H9 (cell line): ENCODE measurements at regions not wholly inside any gene's neighbourhood (a gene's known extent, or its start where the extent isn't known, plus 50 kb on each side); places are given as distances from the start of the nearest gene placed in this dataset.

ENCODE experiments used
- DNase-seq: peaks from one replicate; pipeline ENCODE4 v3.0.0-alpha.2; 2017
- H2AFZ ChIP-seq: one replicate; pipeline ENCODE4 v1.6.1; 2013; ENCODE audit warnings: mild to moderate bottlenecking, low read length, control low read depth, moderate library complexity
- H2AK5ac ChIP-seq: 2 replicates; pipeline ENCODE4 v1.6.1; 2013; ENCODE audit warnings: low read length, control low read depth, mixed read lengths; ENCODE audit not compliant: insufficient read length
- H2BK120ac ChIP-seq: one replicate; pipeline ENCODE4 v1.6.1; 2013; ENCODE audit warnings: low read depth, mild to moderate bottlenecking, low read length, control low read depth, inconsistent platforms; ENCODE audit not compliant: poor library complexity, severe bottlenecking
- H2BK12ac ChIP-seq: 2 replicates; pipeline ENCODE4 v1.6.1; 2013; ENCODE audit warnings: low read length, control low read depth, mixed read lengths, low read depth; ENCODE audit not compliant: insufficient read length
- H2BK15ac ChIP-seq: 2 replicates; pipeline ENCODE4 v1.6.1; 2013; ENCODE audit warnings: low read depth, low read length, control low read depth
- H2BK20ac ChIP-seq: one replicate; pipeline ENCODE4 v1.6.1; 2013; ENCODE audit warnings: low read depth, mild to moderate bottlenecking, low read length, control low read depth, inconsistent platforms; ENCODE audit not compliant: poor library complexity, severe bottlenecking
- H2BK5ac ChIP-seq: 2 replicates; pipeline ENCODE4 v1.6.1; 2013; ENCODE audit warnings: low read length, control low read depth, mixed read lengths; ENCODE audit not compliant: insufficient read length
- H3K14ac ChIP-seq: 2 replicates; pipeline ENCODE4 v1.6.1; 2013; ENCODE audit warnings: low read length, control low read depth; ENCODE audit not compliant: insufficient read depth
- H3K18ac ChIP-seq: 2 replicates; pipeline ENCODE4 v1.6.1; 2013; ENCODE audit warnings: low read depth, mild to moderate bottlenecking, mixed read lengths, low read length, control low read depth; ENCODE audit not compliant: insufficient read length
- H3K23ac ChIP-seq: 2 replicates; pipeline ENCODE4 v1.6.1; 2013; ENCODE audit warnings: low read length, control low read depth, mixed read lengths, low read depth; ENCODE audit not compliant: insufficient read length
- H3K23me2 ChIP-seq: 2 replicates; pipeline ENCODE4 v1.6.1; 2013; ENCODE audit warnings: low read depth, mild to moderate bottlenecking, mixed read lengths, low read length, control low read depth; ENCODE audit not compliant: insufficient read length, poor library complexity, severe bottlenecking
- H3K27ac ChIP-seq: 2 replicates; pipeline ENCODE4 v1.5.1; 2013; ENCODE audit warnings: low read length, control low read depth, mixed read lengths, low read depth; ENCODE audit not compliant: insufficient read length
- H3K27me3 ChIP-seq: 2 replicates; pipeline ENCODE4 v1.6.1; 2013; ENCODE audit warnings: low read length, control low read depth, inconsistent platforms; ENCODE audit not compliant: insufficient read depth
- H3K4ac ChIP-seq: 2 replicates; pipeline ENCODE4 v1.6.1; 2013; ENCODE audit warnings: low read depth, mild to moderate bottlenecking, control low read depth, inconsistent platforms, low read length, moderate library complexity
- H3K4me1 ChIP-seq: 2 replicates; pipeline ENCODE4 v1.6.1; 2013; ENCODE audit warnings: low read length, control low read depth, inconsistent platforms; ENCODE audit not compliant: insufficient read depth
- H3K4me2 ChIP-seq: 2 replicates; pipeline ENCODE4 v1.6.1; 2013; ENCODE audit warnings: low read length, control low read depth, mixed read lengths; ENCODE audit not compliant: insufficient read length, insufficient read depth
- H3K56ac ChIP-seq: 2 replicates; pipeline ENCODE4 v1.6.1; 2013; ENCODE audit warnings: low read depth, mild to moderate bottlenecking, mixed read lengths, low read length, control low read depth; ENCODE audit not compliant: insufficient read length
- H3K79me1 ChIP-seq: 2 replicates; pipeline ENCODE4 v1.6.1; 2013; ENCODE audit warnings: low read depth, mild to moderate bottlenecking, moderate library complexity, low read length, control low read depth, inconsistent platforms; ENCODE audit not compliant: insufficient read depth, poor library complexity, severe bottlenecking
- H3K79me2 ChIP-seq: 2 replicates; pipeline ENCODE4 v1.6.1; 2013; ENCODE audit warnings: low read length, control low read depth, inconsistent platforms; ENCODE audit not compliant: insufficient read depth
- H3K9ac ChIP-seq: 2 replicates; pipeline ENCODE4 v1.6.1; 2013; ENCODE audit warnings: low read length, control low read depth, mixed read lengths; ENCODE audit not compliant: insufficient read length; ENCODE audit errors: extremely low read depth
- H3K9me3 ChIP-seq: one replicate; pipeline ENCODE4 v1.6.1; 2013; ENCODE audit warnings: low read depth, low read length, inconsistent platforms; ENCODE audit not compliant: control insufficient read depth
- H3T11ph ChIP-seq: one replicate; pipeline ENCODE4 v1.6.1; 2013; ENCODE audit warnings: mild to moderate bottlenecking, low read length, control low read depth, inconsistent platforms
- H4K20me1 ChIP-seq: one replicate; pipeline ENCODE4 v1.6.1; 2013; ENCODE audit not compliant: control insufficient read depth, insufficient read length, insufficient read depth
- H4K5ac ChIP-seq: 2 replicates; pipeline ENCODE4 v1.6.1; 2013; ENCODE audit warnings: low read depth, mild to moderate bottlenecking, mixed read lengths, low read length, control low read depth; ENCODE audit not compliant: insufficient read length
- H4K8ac ChIP-seq: replicated peaks from 2 replicates; pipeline ENCODE4 v1.6.1; 2013; ENCODE audit warnings: low read length, control low read depth, mixed read lengths, low read depth; ENCODE audit not compliant: insufficient read length
- H4K91ac ChIP-seq: 2 replicates; pipeline ENCODE4 v1.6.1; 2013; ENCODE audit warnings: low read depth, mild to moderate bottlenecking, moderate library complexity, mixed read lengths, low read length, control low read depth; ENCODE audit not compliant: insufficient read length
- H3K27ac Mint-ChIP-seq, 3 experiments: 2 replicates in 2 of 3; 3 replicates in 1 of 3; pipeline ENCODE4 v1.8.0; 2020 to 2021; ENCODE audit warnings: mixed read lengths in 3 of 3, mild to moderate bottlenecking in 1 of 3, moderate library complexity in 1 of 3
- H3K27me3 Mint-ChIP-seq: 2 replicates; pipeline ENCODE4 v1.8.0; 2021; ENCODE audit warnings: low read depth, mild to moderate bottlenecking, moderate library complexity, mixed read lengths
- H3K36me3 Mint-ChIP-seq, 3 experiments: 2 replicates in 2 of 3; 3 replicates in 1 of 3; pipeline ENCODE4 v1.8.0; 2020 to 2021; ENCODE audit warnings: low read depth in 3 of 3, mixed read lengths in 3 of 3; ENCODE audit not compliant: insufficient read depth in 1 of 3
- H3K4me1 Mint-ChIP-seq, 2 experiments: 2 replicates each; pipeline ENCODE4 v1.8.0; 2020; ENCODE audit warnings: mixed read lengths in 2 of 2
- H3K4me3 Mint-ChIP-seq, 2 experiments: 2 replicates in 1 of 2; 3 replicates in 1 of 2; pipeline ENCODE4 v1.8.0; 2020 to 2021; ENCODE audit warnings: mild to moderate bottlenecking in 2 of 2, mixed read lengths in 2 of 2, moderate library complexity in 1 of 2
- H3K9me3 Mint-ChIP-seq, 2 experiments: 2 replicates in 1 of 2; 3 replicates in 1 of 2; pipeline ENCODE4 v1.8.0; 2020; ENCODE audit warnings: mild to moderate bottlenecking in 2 of 2, mixed read lengths in 2 of 2, moderate library complexity in 1 of 2
- CTCF ChIP-seq: fragments of 200-600 bp; sonication (generic); conservative IDR thresholded peaks from 3 replicates; pipeline ENCODE4 v1.8.0; 2021; ENCODE audit warnings: antibody characterized with exemption, mild to moderate bottlenecking
- WGBS: extraction: QIAGEN DNeasy Blood & Tissue Kit; methylation state at CpG from one replicate; pipeline ENCODE4 v1.1.7; 2013; ENCODE audit warnings: missing lambda C conversion rate, low lambda C conversion rate, mixed read lengths; ENCODE audit not compliant: insufficient read length; ENCODE audit errors: extremely low coverage; 5-methylcytosine and 5-hydroxymethylcytosine counted together

DNA sequence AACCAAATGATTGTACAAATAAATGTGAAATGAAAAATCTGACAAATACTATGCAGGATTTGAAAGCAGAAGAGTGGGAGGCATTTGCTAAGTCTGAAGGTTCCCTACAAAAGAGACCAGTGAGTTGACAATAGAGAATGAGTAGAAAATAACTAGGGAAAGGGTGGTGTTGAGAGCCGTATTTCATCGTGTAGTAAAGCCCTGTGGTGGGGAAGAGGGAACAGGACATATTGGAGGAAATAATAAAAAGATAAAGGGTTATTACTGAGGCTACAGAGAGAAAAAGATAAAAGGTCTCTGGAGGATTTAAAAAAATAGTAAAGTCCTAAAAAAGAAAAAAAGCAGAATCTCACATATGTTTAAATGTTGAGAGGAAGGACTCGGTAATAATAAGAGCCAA lies 268.8 kb downstream of the DUSP6 start:
- Histone ChIP-seq H3K4me1 (peaks cover 38% of the 10 kb centered on the region), H3K14ac (no peak overlapping the region)

More for the DNA sequence above, 268.8 kb downstream of the DUSP6 start:
- no peak overlapping the region for H3T11ph ChIP-seq
- no peak overlapping the region for H4K91ac ChIP-seq
- H2BK12ac ChIP-seq: no peak overlapping the region
- WGBS: no CpG with 5 or more reads among the region's 3 CpGs
- no peak for TF ChIP-seq CTCF
- no peak overlapping the region for H2AK5ac ChIP-seq
- no peak overlapping the region for H2BK5ac ChIP-seq
- H3K27ac ChIP-seq: no peak overlapping the region
- Mint-ChIP-seq H3K36me3 (no peaks in the 10 kb centered on the region; a peak in 1 of 7 replicates), H3K27me3 (no peaks in the 10 kb centered on the region), H3K4me1 (peaks cover 67 to 69% of the 10 kb centered on the region in 2 experiments), H3K27ac (no peak overlapping the region), H3K4me3 (no peak overlapping the region; a peak in 1 of 5 replicates), H3K9me3 (no peaks in the 10 kb centered on the region; a peak in 1 of 5 replicates)
- no peak overlapping the region for H2BK120ac ChIP-seq
- H3K4ac ChIP-seq: no peak overlapping the region
- H3K56ac ChIP-seq: no peak overlapping the region
- H3K23me2 ChIP-seq: no peaks in the 10 kb centered on the region
- H2AFZ ChIP-seq: no peak overlapping the region
- no peaks in the 10 kb centered on the region for H3K79me1 ChIP-seq
- no peak overlapping the region for H3K4me2 ChIP-seq
- H3K9me3 ChIP-seq: no peaks in the 10 kb centered on the region
- no peak overlapping the region for H4K8ac ChIP-seq
- no peak overlapping the region for H2BK20ac ChIP-seq
- H3K23ac ChIP-seq: no peak overlapping the region
- H4K5ac ChIP-seq: no peak overlapping the region
- DNase-seq: no peak
- no peak overlapping the region for H3K18ac ChIP-seq
- no peaks in the 10 kb centered on the region for H3K79me2 ChIP-seq
- no peaks in the 10 kb centered on the region for H4K20me1 ChIP-seq
- H2BK15ac ChIP-seq: no peak overlapping the region
- H3K9ac ChIP-seq: no peak overlapping the region
- H3K27me3 ChIP-seq: no peaks in the 10 kb centered on the region
